Neural progenitor cell (in vitro differentiated cells): ENCODE measurements at regions not wholly inside any gene's neighbourhood (a gene's known extent, or its start where the extent isn't known, plus 50 kb on each side); places are given as distances from the start of the nearest gene placed in this dataset.

Experiments
- CTCF ChIP-seq: fragments of 200-600 bp; sonication (generic); IDR thresholded peaks from 2 replicates; pipeline ENCODE4 v1.5.1; 2017; ENCODE audit warnings: antibody characterized with exemption, mild to moderate bottlenecking
- EZH2 ChIP-seq: fragments of 200-600 bp; sonication (generic); IDR thresholded peaks from 2 replicates; pipeline ENCODE4 v1.6.1; 2017; ENCODE audit warnings: antibody characterized with exemption, mild to moderate bottlenecking, moderate library complexity
- EZH2phosphoT487 ChIP-seq: fragments of 200-600 bp; sonication (generic); IDR thresholded peaks from 2 replicates; pipeline ENCODE4 v1.6.1; 2017; ENCODE audit warnings: antibody characterized with exemption

GRCh38 chr12:102316723-102317122, 119.1 kb upstream of the PMCH start:
- TF ChIP-seq EZH2 (no peak), CTCF (no peak), EZH2phosphoT487 (no peak)
